ENCODE measurements at regions not wholly inside any gene's neighbourhood (a gene's known extent, or its start where the extent isn't known, plus 50 kb on each side); places are given as distances from the start of the nearest gene placed in this dataset.

DNA sequence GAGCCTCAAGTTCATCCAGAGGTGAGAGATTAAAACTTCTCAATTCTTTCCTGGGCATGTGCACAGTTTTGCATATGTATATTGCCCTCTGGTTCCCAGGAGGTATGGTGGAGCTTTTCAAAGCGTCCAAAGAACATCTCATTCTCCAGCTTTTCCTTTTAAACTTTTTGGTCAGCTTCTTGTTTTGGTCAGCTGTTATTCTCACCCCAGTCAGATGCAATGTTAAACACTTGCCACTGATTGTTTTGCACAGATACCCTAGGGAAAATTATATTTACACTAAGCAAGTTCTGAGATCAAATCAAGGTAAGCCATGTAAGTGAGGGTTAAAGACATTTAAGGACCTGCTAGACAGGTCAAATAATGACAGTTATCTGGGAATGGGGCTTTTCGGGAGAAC lies 261.3 kb downstream of the EDEM1 start:
- H3K27ac ChIP-seq (ENCODE audit: low read length): no peak overlapping the region
- no peaks in the 10 kb centered on the region for H4K20me1 ChIP-seq (ENCODE audit: insufficient read depth, low read length)
- no peaks in the 10 kb centered on the region; the same call in 1 of the 2 replicates for H3K9me3 ChIP-seq (replicated peaks; ENCODE audit: insufficient read depth, low read length)
- H3K9ac ChIP-seq (ENCODE audit: low read length): no peak overlapping the region
- H3F3A ChIP-seq (ENCODE audit: insufficient read depth, low read length): no peaks in the 10 kb centered on the region
- H3K79me2 ChIP-seq (ENCODE audit: low read length): no peaks in the 10 kb centered on the region
- DNase-seq: no peak
- no peaks in the 10 kb centered on the region for H3K27me3 ChIP-seq (replicated peaks; ENCODE audit: insufficient read depth, low read length)
- H3K4me3 ChIP-seq (ENCODE audit: low read length): no peak overlapping the region
- no peaks in the 10 kb centered on the region for H3K36me3 ChIP-seq (replicated peaks; ENCODE audit: insufficient read depth, low read length)
- TF ChIP-seq, protein P1, sequence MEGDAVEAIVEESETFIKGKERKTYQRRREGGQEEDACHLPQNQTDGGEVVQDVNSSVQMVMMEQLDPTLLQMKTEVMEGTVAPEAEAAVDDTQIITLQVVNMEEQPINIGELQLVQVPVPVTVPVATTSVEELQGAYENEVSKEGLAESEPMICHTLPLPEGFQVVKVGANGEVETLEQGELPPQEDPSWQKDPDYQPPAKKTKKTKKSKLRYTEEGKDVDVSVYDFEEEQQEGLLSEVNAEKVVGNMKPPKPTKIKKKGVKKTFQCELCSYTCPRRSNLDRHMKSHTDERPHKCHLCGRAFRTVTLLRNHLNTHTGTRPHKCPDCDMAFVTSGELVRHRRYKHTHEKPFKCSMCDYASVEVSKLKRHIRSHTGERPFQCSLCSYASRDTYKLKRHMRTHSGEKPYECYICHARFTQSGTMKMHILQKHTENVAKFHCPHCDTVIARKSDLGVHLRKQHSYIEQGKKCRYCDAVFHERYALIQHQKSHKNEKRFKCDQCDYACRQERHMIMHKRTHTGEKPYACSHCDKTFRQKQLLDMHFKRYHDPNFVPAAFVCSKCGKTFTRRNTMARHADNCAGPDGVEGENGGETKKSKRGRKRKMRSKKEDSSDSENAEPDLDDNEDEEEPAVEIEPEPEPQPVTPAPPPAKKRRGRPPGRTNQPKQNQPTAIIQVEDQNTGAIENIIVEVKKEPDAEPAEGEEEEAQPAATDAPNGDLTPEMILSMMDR (IDR thresholded peaks at IDR 0.05; ENCODE audit: low read length): no peak
- no peak for TF ChIP-seq EZH2 (optimal IDR thresholded peaks at IDR 0.05; ENCODE audit: low read depth, low read length)
- no peak for TF ChIP-seq EZH2phosphoT487 (IDR thresholded peaks at IDR 0.05; ENCODE audit: low read length)
- H2AFZ ChIP-seq (ENCODE audit: low read length): no peak overlapping the region
- no peak overlapping the region for H3K4me2 ChIP-seq (ENCODE audit: low read depth, low read length)
- H3K4me1 ChIP-seq (ENCODE audit: low read length): no peaks in the 10 kb centered on the region
- H3K9me2 ChIP-seq (replicated peaks; ENCODE audit: insufficient read depth, low read length): no peaks in the 10 kb centered on the region

DNA sequence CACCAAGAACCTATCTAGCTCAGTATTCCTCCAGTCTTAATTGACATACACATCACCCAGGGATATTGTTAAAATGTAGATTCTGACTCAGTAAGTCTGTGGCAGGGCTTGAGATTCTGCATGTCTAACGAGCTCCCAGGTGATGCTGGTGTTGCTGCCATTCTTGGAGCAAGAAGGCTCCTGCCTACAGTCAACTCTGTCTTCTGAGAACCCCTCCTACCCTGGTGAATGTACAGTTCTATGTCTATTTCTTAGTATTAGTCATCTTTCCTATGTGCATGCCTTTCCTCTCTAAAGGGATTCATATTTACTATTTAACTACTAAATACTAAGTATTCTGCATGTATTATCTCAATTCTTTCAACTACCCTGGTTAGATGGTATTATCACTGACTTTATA lies 268.7 kb downstream of the EDEM1 start:
- Histone ChIP-seq H3K27me3 (replicated peaks; ENCODE audit: insufficient read depth, low read length) (no peaks in the 10 kb centered on the region), H3K27ac (ENCODE audit: low read length) (no peak overlapping the region), H3K79me2 (ENCODE audit: low read length) (no peaks in the 10 kb centered on the region), H3K9ac (ENCODE audit: low read length) (no peak overlapping the region), H3F3A (ENCODE audit: insufficient read depth, low read length) (no peaks in the 10 kb centered on the region), H3K4me1 (ENCODE audit: low read length) (no peaks in the 10 kb centered on the region), H3K4me2 (ENCODE audit: low read depth, low read length) (no peak overlapping the region), H3K36me3 (replicated peaks; ENCODE audit: insufficient read depth, low read length) (no peaks in the 10 kb centered on the region), H3K9me2 (replicated peaks; ENCODE audit: insufficient read depth, low read length) (no peaks in the 10 kb centered on the region), H2AFZ (ENCODE audit: low read length) (no peak overlapping the region), H3K9me3 (replicated peaks; ENCODE audit: insufficient read depth, low read length) (no peaks in the 10 kb centered on the region), H4K20me1 (ENCODE audit: insufficient read depth, low read length) (no peaks in the 10 kb centered on the region), H3K4me3 (ENCODE audit: low read length) (no peak overlapping the region)
- TF ChIP-seq EZH2phosphoT487 (IDR thresholded peaks at IDR 0.05; ENCODE audit: low read length) (no peak), EZH2 (optimal IDR thresholded peaks at IDR 0.05; ENCODE audit: low read depth, low read length) (no peak)
- TF ChIP-seq, protein P1 (IDR thresholded peaks at IDR 0.05; ENCODE audit: low read length): no peak
- no peak for DNase-seq

DNA sequence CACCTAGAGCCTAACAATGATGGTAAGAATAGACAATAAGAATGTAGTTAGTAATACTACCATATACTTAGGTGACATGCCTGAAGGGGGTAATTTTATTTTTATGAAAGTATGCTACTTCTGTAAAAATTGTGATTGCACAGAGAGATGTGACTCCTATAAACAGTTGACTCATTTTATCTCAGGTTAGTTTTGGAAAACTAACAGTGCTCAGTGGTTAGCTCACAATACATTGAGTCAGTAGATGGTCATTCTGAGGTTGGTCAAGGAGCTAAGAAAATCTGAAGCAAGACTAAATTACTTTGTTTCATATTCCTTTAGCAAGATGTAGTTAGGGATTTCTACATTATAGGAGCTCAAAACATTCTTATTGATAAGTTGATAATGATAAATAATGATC lies 271.0 kb downstream of the EDEM1 start:
- H4K20me1 ChIP-seq (ENCODE audit: insufficient read depth, low read length): no peaks in the 10 kb centered on the region
- H3K36me3 ChIP-seq (replicated peaks; ENCODE audit: insufficient read depth, low read length): no peaks in the 10 kb centered on the region
- no peak overlapping the region for H2AFZ ChIP-seq (ENCODE audit: low read length)
- no peak for DNase-seq
- H3K9me3 ChIP-seq (replicated peaks; ENCODE audit: insufficient read depth, low read length): no peaks in the 10 kb centered on the region
- H3K79me2 ChIP-seq (ENCODE audit: low read length): no peaks in the 10 kb centered on the region
- no peaks in the 10 kb centered on the region for H3K4me1 ChIP-seq (ENCODE audit: low read length)
- no peaks in the 10 kb centered on the region for H3K27me3 ChIP-seq (replicated peaks; ENCODE audit: insufficient read depth, low read length)
- TF ChIP-seq, protein P1 (IDR thresholded peaks at IDR 0.05; ENCODE audit: low read length): no peak
- no peak for TF ChIP-seq EZH2 (optimal IDR thresholded peaks at IDR 0.05; ENCODE audit: low read depth, low read length)
- TF ChIP-seq EZH2phosphoT487 (IDR thresholded peaks at IDR 0.05; ENCODE audit: low read length): no peak
- H3K9ac ChIP-seq (ENCODE audit: low read length): no peak overlapping the region
- H3K9me2 ChIP-seq (replicated peaks; ENCODE audit: insufficient read depth, low read length): no peaks in the 10 kb centered on the region
- no peak overlapping the region for H3K4me3 ChIP-seq (ENCODE audit: low read length)
- H3K27ac ChIP-seq (ENCODE audit: low read length): no peak overlapping the region
- H3F3A ChIP-seq (ENCODE audit: insufficient read depth, low read length): no peaks in the 10 kb centered on the region
- H3K4me2 ChIP-seq (ENCODE audit: low read depth, low read length): no peak overlapping the region
